ENCODE measurements at regions not wholly inside any gene's neighbourhood (a gene's known extent, or its start where the extent isn't known, plus 50 kb on each side); places are given as distances from the start of the nearest gene placed in this dataset.

DNA sequence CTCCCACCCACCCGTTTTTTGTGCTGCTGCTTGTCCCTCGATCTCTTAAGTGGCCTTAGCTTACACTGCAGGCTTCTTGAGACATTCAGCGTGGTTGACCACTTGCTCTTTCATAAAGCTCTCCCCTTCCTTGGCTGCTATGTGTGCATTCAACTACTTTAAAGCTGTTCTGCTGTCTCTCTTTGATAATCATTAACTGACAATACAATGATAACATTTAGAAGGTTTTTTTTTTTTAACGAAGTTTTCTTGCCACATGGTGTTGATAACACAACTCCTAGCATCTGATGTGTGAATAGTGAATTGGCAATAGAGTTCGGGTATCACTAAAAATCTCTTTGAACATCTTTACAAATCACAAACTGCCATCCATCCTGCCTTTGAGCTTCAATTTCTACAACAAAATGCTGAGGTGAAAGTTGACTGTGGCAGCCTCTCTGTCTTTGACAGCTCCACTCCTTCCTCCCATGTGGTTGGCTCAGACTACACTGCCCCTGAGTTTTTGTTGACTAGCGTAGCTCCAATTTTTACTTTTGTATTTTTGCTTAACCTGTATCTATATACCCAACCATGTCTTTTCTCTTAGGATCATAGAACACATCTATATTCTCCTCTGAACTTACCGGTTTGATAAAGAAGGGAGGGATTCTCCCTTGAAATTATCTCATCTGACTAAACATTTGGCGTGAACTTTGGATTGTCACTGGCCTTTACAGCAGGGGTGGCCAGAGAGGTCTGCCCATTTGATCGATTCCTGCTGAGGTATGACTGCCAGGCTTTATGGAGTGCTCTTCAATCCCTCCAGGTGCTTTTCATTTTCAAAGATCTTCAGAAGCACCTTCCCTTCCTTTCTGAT, 409.4 kb upstream of the CD180 start:
- CTCF ChIA-PET: no interaction called here
- DNase-seq (ENCODE audit: low spot score) (no peak), ATAC-seq (no peak)
- Mint-ChIP-seq H3K9me3 (peaks cover 59% of the 10 kb centered on the region), H3K27ac (no peak overlapping the region), H3K27me3 (ENCODE audit: low read depth) (no peaks in the 10 kb centered on the region; the same call in 1 of the 2 replicates), H3K36me3 (peaks cover 29% of the 10 kb centered on the region), H3K4me1 (no peaks in the 10 kb centered on the region), H3K4me3 (no peak overlapping the region)
- TF ChIP-seq CREB1 (CRISPR knock-in tag; IDR thresholded peaks at IDR 0.05) (no peak), NFATC4 (CRISPR knock-in tag; IDR thresholded peaks at IDR 0.05) (no peak), PRRX2 (CRISPR knock-in tag; IDR thresholded peaks at IDR 0.05) (no peak), ZNF232 (CRISPR knock-in tag; IDR thresholded peaks at IDR 0.05) (no peak), SMAD3 (CRISPR knock-in tag; IDR thresholded peaks at IDR 0.05; ENCODE audit: borderline replicate concordance) (no peak), ZNF263 (CRISPR knock-in tag; IDR thresholded peaks at IDR 0.05; ENCODE audit: low read depth) (no peak), NFYB (CRISPR knock-in tag; conservative IDR thresholded peaks at IDR 0.05; ENCODE audit: low read depth) (no peak), ETV6 (CRISPR knock-in tag; IDR thresholded peaks at IDR 0.05) (no peak), ZNF317 (CRISPR knock-in tag; IDR thresholded peaks at IDR 0.05; ENCODE audit: borderline replicate concordance, low read depth) (no peak), ZNF121 (CRISPR knock-in tag; IDR thresholded peaks at IDR 0.05) (no peak), GRHL2 (CRISPR knock-in tag; IDR thresholded peaks at IDR 0.05; ENCODE audit: insufficient replicate concordance, severe bottlenecking) (no peak), TP53 (CRISPR knock-in tag; IDR thresholded peaks at IDR 0.05) (no peak), JAZF1 (CRISPR knock-in tag; IDR thresholded peaks at IDR 0.05) (no peak)
- TF ChIP-seq, protein P1, sequence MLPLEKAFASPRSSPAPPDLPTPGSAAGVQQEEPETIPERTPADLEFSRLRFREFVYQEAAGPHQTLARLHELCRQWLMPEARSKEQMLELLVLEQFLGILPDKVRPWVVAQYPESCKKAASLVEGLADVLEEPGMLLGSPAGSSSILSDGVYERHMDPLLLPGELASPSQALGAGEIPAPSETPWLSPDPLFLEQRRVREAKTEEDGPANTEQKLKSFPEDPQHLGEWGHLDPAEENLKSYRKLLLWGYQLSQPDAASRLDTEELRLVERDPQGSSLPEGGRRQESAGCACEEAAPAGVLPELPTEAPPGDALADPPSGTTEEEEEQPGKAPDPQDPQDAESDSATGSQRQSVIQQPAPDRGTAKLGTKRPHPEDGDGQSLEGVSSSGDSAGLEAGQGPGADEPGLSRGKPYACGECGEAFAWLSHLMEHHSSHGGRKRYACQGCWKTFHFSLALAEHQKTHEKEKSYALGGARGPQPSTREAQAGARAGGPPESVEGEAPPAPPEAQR (CRISPR knock-in tag; IDR thresholded peaks at IDR 0.05): no peak
- TF ChIP-seq, protein P2, sequence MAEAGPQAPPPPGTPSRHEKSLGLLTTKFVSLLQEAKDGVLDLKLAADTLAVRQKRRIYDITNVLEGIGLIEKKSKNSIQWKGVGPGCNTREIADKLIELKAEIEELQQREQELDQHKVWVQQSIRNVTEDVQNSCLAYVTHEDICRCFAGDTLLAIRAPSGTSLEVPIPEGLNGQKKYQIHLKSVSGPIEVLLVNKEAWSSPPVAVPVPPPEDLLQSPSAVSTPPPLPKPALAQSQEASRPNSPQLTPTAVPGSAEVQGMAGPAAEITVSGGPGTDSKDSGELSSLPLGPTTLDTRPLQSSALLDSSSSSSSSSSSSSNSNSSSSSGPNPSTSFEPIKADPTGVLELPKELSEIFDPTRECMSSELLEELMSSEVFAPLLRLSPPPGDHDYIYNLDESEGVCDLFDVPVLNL (CRISPR knock-in tag; IDR thresholded peaks at IDR 0.05; ENCODE audit: borderline replicate concordance, low read depth): no peak
- TF ChIP-seq, protein P3, sequence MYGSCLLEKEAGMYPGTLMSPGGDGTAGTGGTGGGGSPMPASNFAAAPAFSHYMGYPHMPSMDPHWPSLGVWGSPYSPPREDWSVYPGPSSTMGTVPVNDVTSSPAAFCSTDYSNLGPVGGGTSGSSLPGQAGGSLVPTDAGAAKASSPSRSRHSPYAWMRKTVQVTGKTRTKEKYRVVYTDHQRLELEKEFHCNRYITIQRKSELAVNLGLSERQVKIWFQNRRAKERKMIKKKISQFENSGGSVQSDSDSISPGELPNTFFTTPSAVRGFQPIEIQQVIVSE (CRISPR knock-in tag; IDR thresholded peaks at IDR 0.05; ENCODE audit: borderline replicate concordance): no peak
- TF ChIP-seq, protein P4, sequence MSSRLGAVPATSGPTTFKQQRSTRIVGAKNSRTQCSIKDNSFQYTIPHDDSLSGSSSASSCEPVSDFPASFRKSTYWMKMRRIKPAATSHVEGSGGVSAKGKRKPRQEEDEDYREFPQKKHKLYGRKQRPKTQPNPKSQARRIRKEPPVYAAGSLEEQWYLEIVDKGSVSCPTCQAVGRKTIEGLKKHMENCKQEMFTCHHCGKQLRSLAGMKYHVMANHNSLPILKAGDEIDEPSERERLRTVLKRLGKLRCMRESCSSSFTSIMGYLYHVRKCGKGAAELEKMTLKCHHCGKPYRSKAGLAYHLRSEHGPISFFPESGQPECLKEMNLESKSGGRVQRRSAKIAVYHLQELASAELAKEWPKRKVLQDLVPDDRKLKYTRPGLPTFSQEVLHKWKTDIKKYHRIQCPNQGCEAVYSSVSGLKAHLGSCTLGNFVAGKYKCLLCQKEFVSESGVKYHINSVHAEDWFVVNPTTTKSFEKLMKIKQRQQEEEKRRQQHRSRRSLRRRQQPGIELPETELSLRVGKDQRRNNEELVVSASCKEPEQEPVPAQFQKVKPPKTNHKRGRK (CRISPR knock-in tag; IDR thresholded peaks at IDR 0.05; ENCODE audit: borderline replicate concordance): no peak
- TF ChIP-seq, protein P5, sequence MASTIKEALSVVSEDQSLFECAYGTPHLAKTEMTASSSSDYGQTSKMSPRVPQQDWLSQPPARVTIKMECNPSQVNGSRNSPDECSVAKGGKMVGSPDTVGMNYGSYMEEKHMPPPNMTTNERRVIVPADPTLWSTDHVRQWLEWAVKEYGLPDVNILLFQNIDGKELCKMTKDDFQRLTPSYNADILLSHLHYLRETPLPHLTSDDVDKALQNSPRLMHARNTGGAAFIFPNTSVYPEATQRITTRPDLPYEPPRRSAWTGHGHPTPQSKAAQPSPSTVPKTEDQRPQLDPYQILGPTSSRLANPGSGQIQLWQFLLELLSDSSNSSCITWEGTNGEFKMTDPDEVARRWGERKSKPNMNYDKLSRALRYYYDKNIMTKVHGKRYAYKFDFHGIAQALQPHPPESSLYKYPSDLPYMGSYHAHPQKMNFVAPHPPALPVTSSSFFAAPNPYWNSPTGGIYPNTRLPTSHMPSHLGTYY (CRISPR knock-in tag; IDR thresholded peaks at IDR 0.05): no peak
- TF ChIP-seq, protein P6, sequence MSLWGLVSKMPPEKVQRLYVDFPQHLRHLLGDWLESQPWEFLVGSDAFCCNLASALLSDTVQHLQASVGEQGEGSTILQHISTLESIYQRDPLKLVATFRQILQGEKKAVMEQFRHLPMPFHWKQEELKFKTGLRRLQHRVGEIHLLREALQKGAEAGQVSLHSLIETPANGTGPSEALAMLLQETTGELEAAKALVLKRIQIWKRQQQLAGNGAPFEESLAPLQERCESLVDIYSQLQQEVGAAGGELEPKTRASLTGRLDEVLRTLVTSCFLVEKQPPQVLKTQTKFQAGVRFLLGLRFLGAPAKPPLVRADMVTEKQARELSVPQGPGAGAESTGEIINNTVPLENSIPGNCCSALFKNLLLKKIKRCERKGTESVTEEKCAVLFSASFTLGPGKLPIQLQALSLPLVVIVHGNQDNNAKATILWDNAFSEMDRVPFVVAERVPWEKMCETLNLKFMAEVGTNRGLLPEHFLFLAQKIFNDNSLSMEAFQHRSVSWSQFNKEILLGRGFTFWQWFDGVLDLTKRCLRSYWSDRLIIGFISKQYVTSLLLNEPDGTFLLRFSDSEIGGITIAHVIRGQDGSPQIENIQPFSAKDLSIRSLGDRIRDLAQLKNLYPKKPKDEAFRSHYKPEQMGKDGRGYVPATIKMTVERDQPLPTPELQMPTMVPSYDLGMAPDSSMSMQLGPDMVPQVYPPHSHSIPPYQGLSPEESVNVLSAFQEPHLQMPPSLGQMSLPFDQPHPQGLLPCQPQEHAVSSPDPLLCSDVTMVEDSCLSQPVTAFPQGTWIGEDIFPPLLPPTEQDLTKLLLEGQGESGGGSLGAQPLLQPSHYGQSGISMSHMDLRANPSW (CRISPR knock-in tag; conservative IDR thresholded peaks at IDR 0.05; ENCODE audit: low read depth): no peak
- TF ChIP-seq, protein P7, sequence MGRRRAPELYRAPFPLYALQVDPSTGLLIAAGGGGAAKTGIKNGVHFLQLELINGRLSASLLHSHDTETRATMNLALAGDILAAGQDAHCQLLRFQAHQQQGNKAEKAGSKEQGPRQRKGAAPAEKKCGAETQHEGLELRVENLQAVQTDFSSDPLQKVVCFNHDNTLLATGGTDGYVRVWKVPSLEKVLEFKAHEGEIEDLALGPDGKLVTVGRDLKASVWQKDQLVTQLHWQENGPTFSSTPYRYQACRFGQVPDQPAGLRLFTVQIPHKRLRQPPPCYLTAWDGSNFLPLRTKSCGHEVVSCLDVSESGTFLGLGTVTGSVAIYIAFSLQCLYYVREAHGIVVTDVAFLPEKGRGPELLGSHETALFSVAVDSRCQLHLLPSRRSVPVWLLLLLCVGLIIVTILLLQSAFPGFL (CRISPR knock-in tag; IDR thresholded peaks at IDR 0.05; ENCODE audit: borderline replicate concordance): no peak
- POLR2A ChIA-PET: no interaction called here

Data from WTC11 (cell line).